ENCODE measurements at regions not wholly inside any gene's neighbourhood (a gene's known extent, or its start where the extent isn't known, plus 50 kb on each side); places are given as distances from the start of the nearest gene placed in this dataset.

DNA sequence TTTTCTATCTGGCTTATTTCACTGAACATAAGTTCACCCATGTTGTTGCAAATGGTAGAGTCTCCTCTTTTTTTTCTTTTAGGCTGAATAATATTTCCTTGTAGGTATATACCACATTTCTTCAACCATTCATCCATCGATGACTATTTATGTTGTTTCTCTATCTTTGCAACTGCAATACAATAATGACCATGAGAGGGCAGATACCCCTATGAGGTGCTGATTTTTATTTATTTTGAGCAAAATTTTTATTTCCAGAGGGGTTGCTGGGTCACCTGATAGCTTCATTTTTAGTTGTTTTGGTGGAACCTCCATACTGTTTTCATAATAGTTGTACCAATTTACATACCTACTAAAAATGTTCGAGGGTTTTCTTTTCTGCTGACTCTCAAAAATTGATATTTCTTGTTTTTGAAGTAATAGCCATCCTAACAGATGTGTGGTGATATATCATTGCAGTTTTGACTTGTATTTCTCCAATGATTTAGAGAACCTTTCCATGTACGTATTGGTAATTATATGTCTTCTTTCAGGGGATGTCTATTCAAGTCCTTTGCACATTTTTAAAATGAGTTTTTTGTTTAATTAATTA is 1697.0 kb downstream of the PCDH7 start:
- Mint-ChIP-seq H3K36me3 (ENCODE audit: low read depth) (no peaks in the 10 kb centered on the region), H3K4me1 (no peaks in the 10 kb centered on the region), H3K27ac (no peak overlapping the region), H3K27me3 (no peaks in the 10 kb centered on the region), H3K9me3 (ENCODE audit: low read depth) (peaks cover 15% of the 10 kb centered on the region), H3K4me3 (no peak overlapping the region)
- ATAC-seq: no peak
- ChIA-PET CTCF (no interaction called here), POLR2A (no interaction called here)
- intact Hi-C loops (cut with DNase I, micrococcal nuclease): no loop called here
- no peak for DNase-seq

DNA sequence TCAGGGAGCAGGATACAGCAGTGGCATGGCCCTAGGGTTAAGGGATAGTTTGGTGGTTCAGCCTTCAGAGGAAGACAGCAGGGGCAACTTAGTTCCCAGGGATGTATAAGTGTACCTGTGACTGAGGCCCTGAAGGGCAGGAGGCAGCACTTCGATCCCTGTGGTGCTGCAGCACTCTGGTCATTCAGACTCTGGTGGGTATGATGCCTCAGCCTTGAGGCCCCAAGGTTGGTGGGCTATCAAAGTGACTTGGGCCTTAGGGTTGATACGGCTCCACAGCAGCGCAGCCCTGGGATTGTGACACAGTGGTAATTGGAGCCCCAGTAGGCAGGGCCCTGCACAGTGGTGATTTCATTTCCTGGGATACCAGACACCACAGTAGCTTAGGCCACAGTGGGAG is 1703.1 kb downstream of the PCDH7 start:
- Mint-ChIP-seq H3K4me1 (no peaks in the 10 kb centered on the region), H3K27me3 (no peaks in the 10 kb centered on the region), H3K4me3 (no peak overlapping the region), H3K9me3 (ENCODE audit: low read depth) (peaks cover 18% of the 10 kb centered on the region), H3K36me3 (ENCODE audit: low read depth) (no peaks in the 10 kb centered on the region), H3K27ac (no peak overlapping the region)
- ChIA-PET CTCF (interaction anchor here (0.6 kb wide), 1 partner anchor 1087 kb away, joined by 3 read pairs; no protein-coding TSS in a partner anchor), POLR2A (no interaction called here)
- intact Hi-C loops (cut with DNase I, micrococcal nuclease): no loop called here
- DNase-seq (no peak), ATAC-seq (no peak)

DNA sequence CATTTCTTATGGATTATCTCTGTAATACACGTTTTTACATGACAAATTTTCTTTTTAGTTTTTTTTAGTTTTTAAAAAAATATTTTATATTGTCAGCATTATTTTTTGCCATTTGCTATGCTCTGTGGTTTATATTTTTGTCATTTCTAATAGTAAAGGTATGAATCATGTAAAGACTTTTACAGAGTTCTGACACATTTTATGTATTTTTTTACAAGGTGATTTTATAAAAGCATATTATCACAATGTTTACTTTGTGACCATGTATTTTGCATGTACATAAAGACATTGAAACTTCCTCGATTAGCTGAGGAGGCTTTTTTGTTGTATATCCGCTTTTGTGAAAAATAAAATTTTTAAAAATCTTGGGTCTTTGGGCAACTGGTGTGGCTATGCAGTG is 1705.1 kb downstream of the PCDH7 start:
- DNase-seq: no peak
- Mint-ChIP-seq H3K4me3 (no peak overlapping the region), H3K27me3 (no peaks in the 10 kb centered on the region), H3K9me3 (ENCODE audit: low read depth) (peaks cover 13% of the 10 kb centered on the region), H3K4me1 (no peaks in the 10 kb centered on the region), H3K36me3 (ENCODE audit: low read depth) (no peaks in the 10 kb centered on the region), H3K27ac (no peak overlapping the region)
- CTCF ChIA-PET: interaction anchor here (0.6 kb wide), 1 partner anchor 347 kb away, joined by 3 read pairs; no protein-coding TSS in a partner anchor
- POLR2A ChIA-PET: no interaction called here
- no peak for ATAC-seq
- intact Hi-C loops (cut with DNase I, micrococcal nuclease): no loop called here

DNA sequence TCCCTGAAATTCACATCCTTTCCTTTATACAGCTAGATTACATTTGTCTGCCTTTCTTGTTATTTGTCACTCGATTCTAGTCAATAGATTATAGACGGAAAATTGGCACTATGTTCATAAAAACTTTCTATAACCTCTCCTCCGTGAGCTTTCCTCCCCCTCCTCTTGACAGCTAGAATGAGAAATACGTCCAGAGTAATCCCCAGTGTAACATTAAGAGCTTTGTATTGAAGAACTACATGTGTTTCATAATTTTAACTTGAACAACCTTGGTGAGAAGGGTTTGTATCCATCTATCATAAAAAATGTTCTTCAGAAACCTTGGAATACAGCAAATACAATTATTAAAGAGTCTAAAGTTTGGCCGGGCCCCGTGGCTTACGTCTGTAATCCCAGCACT is 1707.4 kb downstream of the PCDH7 start:
- peaks cover 23% of the 10 kb centered on the region for H3K9me3 Mint-ChIP-seq (ENCODE audit: low read depth)
- no peaks in the 10 kb centered on the region for H3K36me3 Mint-ChIP-seq (ENCODE audit: low read depth)
- POLR2A ChIA-PET: no interaction called here
- intact Hi-C loops (cut with DNase I, micrococcal nuclease): no loop called here
- ATAC-seq (no peak), DNase-seq (no peak)
- no peaks in the 10 kb centered on the region for H3K27me3 Mint-ChIP-seq
- CTCF ChIA-PET: no interaction called here
- H3K4me1 Mint-ChIP-seq: no peaks in the 10 kb centered on the region
- H3K27ac Mint-ChIP-seq: no peak overlapping the region
- H3K4me3 Mint-ChIP-seq: no peak overlapping the region

DNA sequence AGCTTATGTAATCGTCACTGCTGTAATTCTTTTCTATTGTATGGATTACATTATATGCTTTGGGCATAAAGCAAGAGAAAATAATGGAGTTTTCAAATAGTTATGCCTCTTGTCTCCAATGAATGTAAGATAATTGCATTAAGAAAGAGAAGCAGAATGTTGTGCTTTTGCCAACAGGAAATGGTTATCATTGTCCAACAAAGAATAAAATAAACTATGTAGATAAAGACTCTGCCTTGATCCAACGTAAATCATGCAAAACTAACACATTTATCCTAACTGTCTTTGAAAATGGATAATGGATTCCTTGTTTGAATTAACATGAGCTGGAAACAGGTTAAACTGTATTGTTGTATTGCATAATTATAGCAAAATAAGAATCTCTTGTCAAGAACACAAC is 1709.0 kb downstream of the PCDH7 start:
- intact Hi-C loops (cut with DNase I, micrococcal nuclease): no loop called here
- H3K4me1 Mint-ChIP-seq: no peaks in the 10 kb centered on the region
- ChIA-PET CTCF (no interaction called here), POLR2A (no interaction called here)
- DNase-seq (no peak), ATAC-seq (no peak)
- H3K27me3 Mint-ChIP-seq: no peaks in the 10 kb centered on the region
- peaks cover 21% of the 10 kb centered on the region for H3K9me3 Mint-ChIP-seq (ENCODE audit: low read depth)
- H3K36me3 Mint-ChIP-seq (ENCODE audit: low read depth): no peaks in the 10 kb centered on the region
- H3K4me3 Mint-ChIP-seq: no peak overlapping the region
- no peak overlapping the region for H3K27ac Mint-ChIP-seq

DNA sequence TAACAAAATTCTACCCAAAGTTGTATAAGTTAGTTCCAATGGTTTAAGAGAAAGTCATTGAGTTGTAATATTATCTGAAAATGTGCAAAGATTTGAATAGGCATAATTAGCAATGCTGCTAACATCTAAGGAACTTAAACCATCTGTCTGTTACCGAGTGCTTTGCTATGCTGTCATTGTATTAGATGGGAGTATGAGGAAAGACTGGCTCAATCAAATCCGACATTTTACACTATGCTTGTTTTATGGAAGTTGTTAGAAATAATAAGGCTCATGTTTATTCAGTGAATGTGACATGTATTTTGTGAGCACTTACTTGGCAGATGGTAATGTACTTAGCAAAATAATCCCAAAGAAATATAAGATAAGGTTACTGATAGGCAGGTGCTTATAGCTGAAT is 1715.1 kb downstream of the PCDH7 start:
- Mint-ChIP-seq H3K4me1 (no peaks in the 10 kb centered on the region), H3K9me3 (ENCODE audit: low read depth) (peaks cover 22% of the 10 kb centered on the region), H3K36me3 (ENCODE audit: low read depth) (no peaks in the 10 kb centered on the region), H3K27me3 (no peaks in the 10 kb centered on the region), H3K4me3 (no peak overlapping the region), H3K27ac (no peak overlapping the region)
- no peak for ATAC-seq
- intact Hi-C loops (cut with DNase I, micrococcal nuclease): no loop called here
- POLR2A ChIA-PET: no interaction called here
- CTCF ChIA-PET: no interaction called here
- DNase-seq: no peak

DNA sequence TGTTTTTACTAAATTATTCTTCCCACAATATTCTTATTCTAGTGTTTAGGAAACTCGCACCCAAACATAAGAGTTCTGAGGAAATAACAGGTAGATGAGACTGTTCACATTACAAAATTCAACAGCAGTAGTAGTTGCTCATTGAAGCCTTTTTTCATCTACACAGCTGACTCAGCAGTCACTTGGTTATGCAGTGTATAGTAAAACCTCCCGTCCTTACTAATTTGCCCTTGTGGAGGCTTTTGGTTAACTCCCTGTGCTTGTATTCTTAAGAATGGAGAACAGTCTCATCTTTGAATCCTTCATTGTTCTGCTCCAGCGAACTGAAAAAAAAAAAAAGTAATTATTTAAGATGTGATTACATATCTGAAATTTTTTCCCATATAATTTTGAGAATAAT is 1716.6 kb downstream of the PCDH7 start:
- no peak overlapping the region for H3K27ac Mint-ChIP-seq
- H3K27me3 Mint-ChIP-seq: no peaks in the 10 kb centered on the region
- ChIA-PET POLR2A (no interaction called here), CTCF (no interaction called here)
- ATAC-seq (no peak), DNase-seq (no peak)
- peaks cover 14% of the 10 kb centered on the region for H3K9me3 Mint-ChIP-seq (ENCODE audit: low read depth)
- no peak overlapping the region for H3K4me3 Mint-ChIP-seq
- no peaks in the 10 kb centered on the region for H3K4me1 Mint-ChIP-seq
- intact Hi-C loops (cut with DNase I, micrococcal nuclease): no loop called here
- H3K36me3 Mint-ChIP-seq (ENCODE audit: low read depth): no peaks in the 10 kb centered on the region

DNA sequence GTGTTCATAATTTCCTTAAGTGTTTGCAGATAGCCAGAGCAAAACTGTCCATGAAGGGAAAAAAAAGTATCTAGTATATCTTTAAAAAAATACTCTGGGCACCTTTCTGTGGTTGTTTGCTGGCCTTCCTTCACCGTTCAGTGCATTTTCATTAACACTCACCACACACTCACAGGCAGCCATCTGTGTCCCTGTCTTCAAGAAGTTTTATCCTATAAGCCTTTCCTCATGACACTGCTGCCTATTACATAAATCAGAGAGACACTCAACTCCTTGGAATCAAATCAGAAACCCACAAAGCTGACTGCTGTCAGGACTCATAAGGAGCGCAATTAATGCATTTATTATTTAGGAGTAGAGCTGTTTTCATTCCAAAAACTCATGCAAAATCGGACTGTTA is 1720.2 kb downstream of the PCDH7 start:
- Mint-ChIP-seq H3K4me1 (no peaks in the 10 kb centered on the region), H3K4me3 (no peak overlapping the region), H3K9me3 (ENCODE audit: low read depth) (peaks cover 10% of the 10 kb centered on the region), H3K36me3 (ENCODE audit: low read depth) (no peaks in the 10 kb centered on the region), H3K27me3 (no peaks in the 10 kb centered on the region), H3K27ac (no peak overlapping the region)
- ChIA-PET POLR2A (no interaction called here), CTCF (no interaction called here)
- DNase-seq (no peak), ATAC-seq (no peak)
- intact Hi-C loops (cut with DNase I, micrococcal nuclease): no loop called here

DNA sequence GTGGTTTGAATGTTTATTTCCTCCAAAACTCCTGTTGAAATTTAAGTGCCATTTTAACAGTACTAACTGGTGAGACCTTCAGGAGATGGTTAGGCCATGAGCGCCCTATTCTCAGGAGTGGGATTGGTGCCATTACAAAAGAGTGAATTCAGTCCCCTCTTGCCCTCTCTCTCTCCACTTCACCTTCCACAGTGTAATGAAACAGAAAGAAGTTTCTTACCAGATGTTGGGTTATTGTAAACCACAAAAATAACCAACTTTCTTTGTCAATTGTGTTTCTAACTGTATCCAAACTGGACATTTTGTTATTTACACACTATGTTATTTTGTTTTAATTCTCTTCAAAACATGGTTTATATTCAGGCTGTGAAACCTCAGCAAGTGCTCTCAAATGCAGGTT is 1734.3 kb downstream of the PCDH7 start:
- ATAC-seq (no peak), DNase-seq (no peak)
- Mint-ChIP-seq H3K4me3 (no peak overlapping the region), H3K9me3 (ENCODE audit: low read depth) (peaks cover 10% of the 10 kb centered on the region), H3K27me3 (no peaks in the 10 kb centered on the region), H3K36me3 (ENCODE audit: low read depth) (no peaks in the 10 kb centered on the region), H3K27ac (no peak overlapping the region), H3K4me1 (no peaks in the 10 kb centered on the region)
- ChIA-PET POLR2A (no interaction called here), CTCF (no interaction called here)
- intact Hi-C loops (cut with DNase I, micrococcal nuclease): no loop called here

DNA sequence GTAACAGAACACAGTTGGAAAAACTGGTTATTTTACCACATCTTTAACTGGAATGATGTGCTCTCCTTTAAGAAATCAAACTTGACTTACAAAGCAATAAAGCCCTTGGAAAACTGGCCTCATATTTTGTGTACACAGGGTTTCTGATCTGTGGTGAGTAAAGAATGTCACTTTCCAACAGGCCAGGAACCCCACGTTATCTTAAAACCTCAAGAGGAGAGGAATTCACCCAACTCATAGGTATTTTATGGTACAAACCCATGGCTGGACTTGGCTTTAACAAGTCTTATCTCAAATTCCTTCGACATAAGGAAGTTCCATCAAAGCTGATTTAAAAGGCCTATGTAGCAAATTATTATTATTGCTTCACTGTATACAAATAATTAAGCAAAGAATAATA is 1735.1 kb downstream of the PCDH7 start:
- H3K4me3 Mint-ChIP-seq: no peak overlapping the region
- CTCF ChIA-PET: no interaction called here
- H3K27ac Mint-ChIP-seq: no peak overlapping the region
- no peaks in the 10 kb centered on the region for H3K27me3 Mint-ChIP-seq
- POLR2A ChIA-PET: no interaction called here
- no peaks in the 10 kb centered on the region for H3K36me3 Mint-ChIP-seq (ENCODE audit: low read depth)
- H3K4me1 Mint-ChIP-seq: no peaks in the 10 kb centered on the region
- no peak for ATAC-seq
- intact Hi-C loops (cut with DNase I, micrococcal nuclease): no loop called here
- no peak for DNase-seq
- peaks cover 8% of the 10 kb centered on the region for H3K9me3 Mint-ChIP-seq (ENCODE audit: low read depth)

DNA sequence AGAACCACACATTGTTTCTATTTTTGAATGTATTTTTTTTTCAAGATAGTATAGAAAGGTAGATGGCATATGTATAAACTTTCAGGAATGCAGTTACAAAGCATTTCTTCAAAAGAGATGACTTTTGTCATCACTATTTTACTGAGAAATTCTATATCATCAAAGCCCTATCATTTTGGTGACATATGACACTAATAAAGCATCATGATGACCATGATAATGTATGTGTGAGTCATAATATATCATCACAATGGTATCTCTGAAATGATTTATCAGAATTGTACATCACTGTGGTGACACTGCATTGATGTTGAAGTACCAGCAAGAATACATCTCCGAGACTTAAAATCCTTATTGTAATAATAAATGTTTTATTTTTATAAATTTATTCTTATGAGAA is 1740.8 kb downstream of the PCDH7 start:
- POLR2A ChIA-PET: no interaction called here
- Mint-ChIP-seq H3K27ac (no peak overlapping the region), H3K4me1 (no peaks in the 10 kb centered on the region), H3K4me3 (no peak overlapping the region), H3K27me3 (no peaks in the 10 kb centered on the region), H3K9me3 (ENCODE audit: low read depth) (peaks cover 10% of the 10 kb centered on the region), H3K36me3 (ENCODE audit: low read depth) (no peaks in the 10 kb centered on the region)
- DNase-seq (no peak), ATAC-seq (no peak)
- CTCF ChIA-PET: interaction anchor here (1.1 kb wide), 1 partner anchor 8 kb away, joined by 3 read pairs; no protein-coding TSS in a partner anchor
- intact Hi-C loops (cut with DNase I, micrococcal nuclease): no loop called here

DNA sequence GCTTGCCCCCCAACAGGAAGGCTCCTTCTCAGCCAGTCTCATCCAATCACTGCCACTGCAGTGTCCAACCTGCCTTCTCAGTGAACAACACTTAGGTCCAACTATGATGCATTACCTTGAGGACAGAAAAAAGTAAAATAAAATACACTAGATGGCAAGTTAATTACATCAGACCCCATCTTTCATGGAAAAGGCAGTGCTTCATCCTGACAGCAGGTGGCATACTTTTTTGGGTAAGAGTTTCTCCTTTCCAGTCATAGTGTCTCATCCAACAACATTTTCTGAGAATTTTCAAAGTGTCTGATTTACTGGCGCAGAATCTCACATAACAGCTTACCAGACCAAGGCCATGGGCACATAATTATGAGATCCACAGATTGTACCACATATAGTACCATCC is 1742.8 kb downstream of the PCDH7 start:
- no peak for ATAC-seq
- intact Hi-C loops (cut with DNase I, micrococcal nuclease): no loop called here
- POLR2A ChIA-PET: no interaction called here

DNA sequence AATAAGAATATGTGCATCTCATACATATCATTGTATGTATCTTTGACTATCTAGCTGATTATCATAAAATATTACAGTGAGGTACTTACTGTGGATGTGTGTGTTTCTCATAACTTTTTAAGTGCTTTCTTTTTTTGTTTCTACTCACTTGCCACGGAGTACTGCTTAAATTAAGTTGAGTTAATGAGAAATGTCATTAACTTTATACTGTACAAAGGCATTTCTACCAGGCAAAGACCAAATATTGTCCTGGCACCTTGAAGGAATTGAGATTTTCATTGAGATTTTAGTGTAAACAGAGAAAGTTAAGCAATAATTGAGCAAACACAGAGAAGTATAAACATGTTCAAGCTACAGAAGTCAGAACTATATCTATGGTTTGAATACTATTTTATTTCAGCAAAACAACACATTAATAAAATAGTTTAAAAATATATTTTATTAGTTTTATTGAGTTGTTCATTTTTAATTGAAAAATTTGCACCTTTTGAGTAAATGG is 1750.0 kb downstream of the PCDH7 start:
- DNase-seq (no peak), ATAC-seq (no peak)
- no peaks in the 10 kb centered on the region for H3K4me1 Mint-ChIP-seq
- H3K27me3 Mint-ChIP-seq: no peaks in the 10 kb centered on the region
- no peak overlapping the region for H3K4me3 Mint-ChIP-seq
- no peak overlapping the region for H3K27ac Mint-ChIP-seq
- intact Hi-C loops (cut with DNase I, micrococcal nuclease): no loop called here
- H3K9me3 Mint-ChIP-seq (ENCODE audit: low read depth): peaks cover 8% of the 10 kb centered on the region
- POLR2A ChIA-PET: no interaction called here
- no peaks in the 10 kb centered on the region for H3K36me3 Mint-ChIP-seq (ENCODE audit: low read depth)
- CTCF ChIA-PET: no interaction called here

More for the DNA sequence above, 1742.8 kb downstream of the PCDH7 start:
- Mint-ChIP-seq H3K4me3 (no peak overlapping the region), H3K4me1 (no peaks in the 10 kb centered on the region), H3K9me3 (ENCODE audit: low read depth) (peaks cover 10% of the 10 kb centered on the region), H3K36me3 (ENCODE audit: low read depth) (no peaks in the 10 kb centered on the region), H3K27me3 (no peaks in the 10 kb centered on the region), H3K27ac (no peak overlapping the region)
- CTCF ChIA-PET: no interaction called here
- no peak for DNase-seq
